Esophagus muscularis mucosa (tissue), 4 donors: ENCODE measurements at regions not wholly inside any gene's neighbourhood (a gene's known extent, or its start where the extent isn't known, plus 50 kb on each side); places are given as distances from the start of the nearest gene placed in this dataset.

Experiments
- DNase-seq: peaks from one replicate; pipeline ENCODE4 v3.0.0-alpha.2; 2017; ENCODE audit errors: extremely low spot score
- H3K27ac ChIP-seq, 4 donors: fragments of 200-600 bp; sonication (generic); replicated peaks in 1 of 4; 1 replicate in 3 of 4; 2 replicates in 1 of 4; pipeline ENCODE4 v1.5.1; 2016 to 2019; ENCODE audit warnings: mild to moderate bottlenecking in 1 of 4
- H3K27me3 ChIP-seq, 4 donors: fragments of 200-600 bp; sonication (generic); one replicate each; pipeline versions ENCODE4 v1.5.1 to v1.6.0; 2016 to 2019
- H3K36me3 ChIP-seq, 4 donors: fragments of 200-600 bp; sonication (generic); one replicate each; pipeline ENCODE4 v1.5.1; 2016 to 2019
- H3K4me1 ChIP-seq, 4 donors: fragments of 200-600 bp; sonication (generic); one replicate each; pipeline ENCODE4 v1.5.1; 2016 to 2019
- H3K4me3 ChIP-seq, 4 donors: fragments of 200-600 bp; sonication (generic); 1 replicate in 2 of 4; 2 replicates in 2 of 4; pipeline ENCODE4 v1.5.1; 2016 to 2019; ENCODE audit warnings: mild to moderate bottlenecking in 4 of 4, moderate library complexity in 1 of 4
- H3K9me3 ChIP-seq, 4 donors: fragments of 200-600 bp; sonication (generic); 1 replicate in 3 of 4; 2 replicates in 1 of 4; pipeline ENCODE4 v1.5.1; 2016 to 2019
- CTCF ChIP-seq, 3 experiments: fragments of 200-600 bp in 2 of 3; fragments of 450-650 bp in 1 of 3; sonication (generic) in 2 of 3; IDR thresholded peaks; one replicate each; pipeline ENCODE4 v1.5.1; 2017 to 2019; ENCODE audit warnings: antibody characterized with exemption in 3 of 3, mild to moderate bottlenecking in 2 of 3, moderate library complexity in 1 of 3
- EP300 ChIP-seq: sonication (generic); formaldehyde crosslinking; IDR thresholded peaks from one replicate; pipeline ENCODE4 v1.6.1; 2017; ENCODE audit warnings: antibody characterized with exemption
- POLR2A ChIP-seq: fragments of 450-650 bp; IDR thresholded peaks from one replicate; pipeline ENCODE4 v1.6.1; 2017; ENCODE audit warnings: antibody characterized with exemption, moderate library complexity, mild to moderate bottlenecking, low read depth
- POLR2AphosphoS5 ChIP-seq, 2 donors: sonication (generic); formaldehyde crosslinking; IDR thresholded peaks; one replicate each; pipeline ENCODE4 v1.6.1; 2017; ENCODE audit warnings: antibody characterized with exemption in 2 of 2
- WGBS: methylation state at CpG from one replicate; pipeline ENCODE4 v1.1.5; 2018; 5-methylcytosine and 5-hydroxymethylcytosine counted together
- intact Hi-C: fragments of 100-400 bp; cut with DNase I; formaldehyde crosslinking; loops from one replicate; pipeline ENCODE4 v1.15.1; 2023

- intact Hi-C loops: no loop called here
- DNase-seq: no peak
- Histone ChIP-seq H3K4me1 (peaks cover 0 to 8% (median 2%) of the 10 kb centered on the region in 4 donors), H3K9me3 (no peaks in the 10 kb centered on the region), H3K36me3 (no peaks in the 10 kb centered on the region), H3K27me3 (peaks cover 0 to 92% (median 7%) of the 10 kb centered on the region in 4 donors), H3K4me3 (no peak overlapping the region), H3K27ac (no peak overlapping the region)
- WGBS: 52% methylated on average over 9 of the region's 10 CpGs
- TF ChIP-seq CTCF (IDR thresholded peaks at IDR 0.05): no peak
- no peak for TF ChIP-seq POLR2AphosphoS5 (IDR thresholded peaks at IDR 0.05)
- TF ChIP-seq POLR2A: no peak
- TF ChIP-seq EP300: no peak
These were observed 356.9 kb downstream of the C16orf95 start for GRCh38 chr16:86960266-86960665.

- peaks cover 0 to 8% (median 2%) of the 10 kb centered on the region in 4 donors for H3K4me1 ChIP-seq
- 54% methylated on average over 15 of the region's 17 CpGs for WGBS
- no peaks in the 10 kb centered on the region for H3K9me3 ChIP-seq
- no peak for DNase-seq
- H3K27me3 ChIP-seq: peaks cover 0 to 83% (median 7%) of the 10 kb centered on the region in 4 donors
- H3K27ac ChIP-seq: no peak overlapping the region
- no peak for TF ChIP-seq POLR2AphosphoS5 (IDR thresholded peaks at IDR 0.05)
- TF ChIP-seq CTCF (IDR thresholded peaks at IDR 0.05): no peak
- no peak for TF ChIP-seq EP300
- no peak for TF ChIP-seq POLR2A
- H3K36me3 ChIP-seq: no peaks in the 10 kb centered on the region
- intact Hi-C loops: no loop called here
- no peak overlapping the region for H3K4me3 ChIP-seq
These were observed 356.0 kb downstream of the C16orf95 start for GRCh38 chr16:86961171-86961601.

GRCh38 chr16:86962259-86962658 is 354.9 kb downstream of the C16orf95 start:
- H3K36me3 ChIP-seq: no peaks in the 10 kb centered on the region
- H3K9me3 ChIP-seq: no peaks in the 10 kb centered on the region
- WGBS: 86% methylated on average over 7 of the region's 7 CpGs
- DNase-seq: no peak
- peaks cover 0 to 73% (median 7%) of the 10 kb centered on the region in 4 donors for H3K27me3 ChIP-seq
- no peak overlapping the region for H3K4me3 ChIP-seq
- no peak overlapping the region for H3K27ac ChIP-seq
- intact Hi-C loops: no loop called here
- no peak for TF ChIP-seq POLR2AphosphoS5 (IDR thresholded peaks at IDR 0.05)
- no peak for TF ChIP-seq EP300
- TF ChIP-seq CTCF (IDR thresholded peaks at IDR 0.05): no peak
- TF ChIP-seq POLR2A: no peak
- H3K4me1 ChIP-seq: peaks cover 0 to 8% (median 2%) of the 10 kb centered on the region in 4 donors

GRCh38 chr16:86962913-86963312 is 354.3 kb downstream of the C16orf95 start:
- no peak for DNase-seq
- H3K27ac ChIP-seq: no peak overlapping the region
- H3K36me3 ChIP-seq: no peaks in the 10 kb centered on the region
- peaks cover 0 to 8% (median 2%) of the 10 kb centered on the region in 4 donors for H3K4me1 ChIP-seq
- H3K9me3 ChIP-seq: no peaks in the 10 kb centered on the region
- no peak overlapping the region for H3K4me3 ChIP-seq
- peaks cover 0 to 66% (median 7%) of the 10 kb centered on the region in 4 donors for H3K27me3 ChIP-seq
- intact Hi-C loops: no loop called here
- 90% methylated on average over 9 of the region's 11 CpGs for WGBS
- no peak for TF ChIP-seq POLR2A
- no peak for TF ChIP-seq POLR2AphosphoS5 (IDR thresholded peaks at IDR 0.05)

DNA sequence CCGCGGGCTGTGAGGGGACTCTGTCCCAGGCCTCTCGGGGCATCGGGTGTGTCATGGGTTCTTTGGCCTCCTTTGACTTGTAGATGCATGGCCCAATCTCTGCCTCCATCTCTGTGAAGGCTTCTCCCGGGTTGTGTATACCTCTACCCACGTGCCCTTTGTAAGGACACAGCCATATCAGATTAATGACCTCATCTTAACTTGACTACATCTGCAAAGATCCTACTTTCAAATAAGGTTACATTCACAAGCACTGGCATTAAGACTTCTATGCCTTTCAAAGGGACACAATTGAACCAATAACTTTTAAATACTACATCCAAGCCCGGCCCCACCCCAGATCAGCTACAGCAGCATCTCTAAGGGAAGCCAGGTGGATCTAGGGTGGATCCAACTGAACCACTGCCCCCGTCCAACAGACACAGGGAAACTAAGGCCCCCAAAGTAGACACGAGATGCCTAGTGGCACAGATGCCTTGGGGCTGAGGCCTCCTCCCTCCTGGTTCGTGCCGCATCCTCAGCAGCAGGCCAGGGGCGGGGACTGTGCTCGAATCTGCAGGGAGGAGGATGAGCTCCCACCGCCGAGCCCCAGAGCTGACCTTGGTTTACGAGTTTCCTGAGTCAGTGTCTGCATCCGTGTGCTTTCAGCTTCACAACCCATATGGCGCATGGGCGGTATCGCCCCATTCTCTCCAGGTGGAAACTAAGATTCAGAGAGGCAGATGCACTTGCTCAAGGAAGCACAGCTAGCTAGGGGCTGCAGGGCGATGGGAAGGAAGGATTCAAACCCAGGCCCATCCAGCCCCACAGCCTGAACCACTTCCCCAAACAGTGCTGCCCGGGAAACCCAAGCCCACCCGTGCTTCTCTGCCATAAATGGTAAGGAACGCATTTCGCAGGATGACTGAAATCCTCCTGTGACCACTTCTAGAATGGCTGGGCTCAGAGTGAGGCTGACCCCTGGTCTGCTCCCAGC is 353.3 kb downstream of the C16orf95 start:
- no peak overlapping the region for H3K4me3 ChIP-seq

More for the DNA sequence above, 353.3 kb downstream of the C16orf95 start:
- no peaks in the 10 kb centered on the region for H3K9me3 ChIP-seq
- peaks cover 0 to 8% (median 2%) of the 10 kb centered on the region in 4 donors for H3K4me1 ChIP-seq
- H3K27me3 ChIP-seq: peaks cover 0 to 60% (median 5%) of the 10 kb centered on the region in 4 donors
- 85% methylated on average over 21 of the region's 25 CpGs for WGBS
- no peak overlapping the region for H3K27ac ChIP-seq
- intact Hi-C loops: no loop called here
- TF ChIP-seq POLR2A: no peak
- TF ChIP-seq CTCF (IDR thresholded peaks at IDR 0.05): no peak
- TF ChIP-seq EP300: no peak
- no peak for TF ChIP-seq POLR2AphosphoS5 (IDR thresholded peaks at IDR 0.05)
- no peaks in the 10 kb centered on the region for H3K36me3 ChIP-seq
- no peak for DNase-seq
